ENCODE measurements at regions not wholly inside any gene's neighbourhood (a gene's known extent, or its start where the extent isn't known, plus 50 kb on each side); places are given as distances from the start of the nearest gene placed in this dataset.
"Not testable (repeated sequence)": the region's sequence is repeated elsewhere in the genome, so short reads cannot be mapped to it uniquely, and the experiment has no call there.

GRCh38 chr1:199243423-199244061, 604.7 kb downstream of the PTPRC start:
- no peaks in the 10 kb centered on the region for H3K36me3 ChIP-seq
- peak; percentile 41 to 61 for DNase-seq
- peaks cover 0 to 6% (median 2%) of the 10 kb centered on the region in 4 donors for H3K4me1 ChIP-seq
- H3K4me3 ChIP-seq = no peak overlapping the region
- H3K9me3 ChIP-seq = no peaks in the 10 kb centered on the region
- H3K27ac ChIP-seq = no peak overlapping the region
- H3K27me3 ChIP-seq = no peaks in the 10 kb centered on the region
- 78 to 82% methylated on average over 4 to 10 of the region's 11 CpGs for WGBS, 2 donors
- ATAC-seq (ENCODE audit: low FRiP score in 2 of 2) = peak; percentile 75 to 79
- TF ChIP-seq CTCF (IDR thresholded peaks at IDR 0.05) (peak in 5 of 6 experiments; percentile 52 to 61 (median 55)), EP300 (IDR thresholded peaks at IDR 0.05) (no peak)

GRCh38 chr1:199245946-199246345, 607.1 kb downstream of the PTPRC start:
- TF ChIP-seq EP300 (IDR thresholded peaks at IDR 0.05) (no peak), POLR2A (IDR thresholded peaks at IDR 0.05) (no peak), POLR2AphosphoS5 (IDR thresholded peaks at IDR 0.05) (no peak), CTCF (IDR thresholded peaks at IDR 0.05) (no peak)
- ATAC-seq (ENCODE audit: low FRiP score in 2 of 2) = no peak
- H3K9me3 ChIP-seq = no peaks in the 10 kb centered on the region
- no peak for DNase-seq
- no peak overlapping the region for H3K4me3 ChIP-seq
- no peaks in the 10 kb centered on the region for H3K36me3 ChIP-seq
- no peak overlapping the region for H3K27ac ChIP-seq
- 80 to 91% methylated on average over 3 of the region's 3 CpGs for WGBS, 2 donors
- no peaks in the 10 kb centered on the region for H3K27me3 ChIP-seq
- peaks cover 0 to 6% (median 2%) of the 10 kb centered on the region in 4 donors for H3K4me1 ChIP-seq

- DNase-seq (no peak), ATAC-seq (ENCODE audit: low FRiP score in 2 of 2) (no peak)
- Histone ChIP-seq H3K4me1 (peaks cover 0 to 5% (median 1%) of the 10 kb centered on the region in 4 donors), H3K36me3 (no peaks in the 10 kb centered on the region), H3K27me3 (no peaks in the 10 kb centered on the region), H3K9me3 (no peaks in the 10 kb centered on the region), H3K4me3 (no peak overlapping the region), H3K27ac (no peak overlapping the region)
- 96 to 98% methylated on average over 3 of the region's 3 CpGs for WGBS, 2 donors
- no peak for TF ChIP-seq POLR2AphosphoS5 (IDR thresholded peaks at IDR 0.05)
- TF ChIP-seq POLR2A (IDR thresholded peaks at IDR 0.05) = no peak
- no peak for TF ChIP-seq CTCF (IDR thresholded peaks at IDR 0.05)
- TF ChIP-seq EP300 (IDR thresholded peaks at IDR 0.05) = no peak
These were observed 607.9 kb downstream of the PTPRC start for GRCh38 chr1:199246716-199247115.

GRCh38 chr1:199247891-199248290, 609.1 kb downstream of the PTPRC start:
- no peak overlapping the region for H3K4me3 ChIP-seq
- ATAC-seq (ENCODE audit: low FRiP score in 2 of 2) = no peak

GRCh38 chr1:199254040-199254439, 615.2 kb downstream of the PTPRC start:
- ATAC-seq (ENCODE audit: low FRiP score in 2 of 2); H3K36me3 ChIP-seq; DNase-seq; H3K9me3 ChIP-seq; H3K27ac ChIP-seq; H3K4me1 ChIP-seq; H3K27me3 ChIP-seq; H3K4me3 ChIP-seq: not testable (repeated sequence)
- WGBS, 2 donors = 79 to 94% methylated on average over 1 of the region's 1 CpG

More at GRCh38 chr1:199247891-199248290, 609.1 kb downstream of the PTPRC start:
- Histone ChIP-seq H3K9me3 (no peaks in the 10 kb centered on the region), H3K36me3 (no peaks in the 10 kb centered on the region), H3K4me1 (no peaks in the 10 kb centered on the region), H3K27me3 (no peaks in the 10 kb centered on the region), H3K27ac (no peak overlapping the region)
- no peak for TF ChIP-seq EP300 (IDR thresholded peaks at IDR 0.05)
- TF ChIP-seq POLR2AphosphoS5 (IDR thresholded peaks at IDR 0.05) = no peak
- no peak for TF ChIP-seq POLR2A (IDR thresholded peaks at IDR 0.05)
- DNase-seq = no peak

- no peak overlapping the region for H3K4me3 ChIP-seq
- H3K4me1 ChIP-seq = no peaks in the 10 kb centered on the region
- no peak for TF ChIP-seq CTCF (IDR thresholded peaks at IDR 0.05)
- no peak for TF ChIP-seq POLR2A (IDR thresholded peaks at IDR 0.05)
- no peak for TF ChIP-seq EP300 (IDR thresholded peaks at IDR 0.05)
- TF ChIP-seq POLR2AphosphoS5 (IDR thresholded peaks at IDR 0.05) = no peak
- 93% methylated on average over 4 of the region's 4 CpGs for WGBS, 2 donors
- H3K36me3 ChIP-seq = no peaks in the 10 kb centered on the region
- DNase-seq (no peak), ATAC-seq (ENCODE audit: low FRiP score in 2 of 2) (no peak)
- no peak overlapping the region for H3K27ac ChIP-seq
- no peaks in the 10 kb centered on the region for H3K27me3 ChIP-seq
- no peaks in the 10 kb centered on the region for H3K9me3 ChIP-seq
These were observed 622.5 kb downstream of the PTPRC start for GRCh38 chr1:199261328-199261727.

All from upper lobe of left lung (tissue), 6 donors.